ENCODE measurements at regions not wholly inside any gene's neighbourhood (a gene's known extent, or its start where the extent isn't known, plus 50 kb on each side); places are given as distances from the start of the nearest gene placed in this dataset.

DNA sequence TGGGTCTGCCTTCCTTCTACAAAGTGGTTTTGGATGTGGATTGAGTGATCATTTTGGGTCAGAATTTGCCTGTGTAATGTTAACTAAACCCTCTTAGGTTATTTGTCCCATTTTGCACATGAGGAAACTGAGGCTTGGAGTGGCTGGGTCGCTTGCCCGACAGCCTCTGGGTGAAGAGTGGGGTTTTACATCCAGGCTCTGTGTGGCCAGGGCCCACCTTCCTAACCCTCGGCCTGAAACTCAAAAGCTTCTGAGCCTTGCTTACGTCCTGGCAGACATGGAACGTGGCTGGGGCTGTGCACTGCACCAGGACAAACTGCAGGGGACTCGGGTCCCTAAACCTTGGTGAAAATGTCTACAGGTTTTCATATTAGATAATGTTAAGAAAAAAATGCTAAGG lies 542.4 kb downstream of the TBC1D22A start (continued):
- TF ChIP-seq, protein P1, sequence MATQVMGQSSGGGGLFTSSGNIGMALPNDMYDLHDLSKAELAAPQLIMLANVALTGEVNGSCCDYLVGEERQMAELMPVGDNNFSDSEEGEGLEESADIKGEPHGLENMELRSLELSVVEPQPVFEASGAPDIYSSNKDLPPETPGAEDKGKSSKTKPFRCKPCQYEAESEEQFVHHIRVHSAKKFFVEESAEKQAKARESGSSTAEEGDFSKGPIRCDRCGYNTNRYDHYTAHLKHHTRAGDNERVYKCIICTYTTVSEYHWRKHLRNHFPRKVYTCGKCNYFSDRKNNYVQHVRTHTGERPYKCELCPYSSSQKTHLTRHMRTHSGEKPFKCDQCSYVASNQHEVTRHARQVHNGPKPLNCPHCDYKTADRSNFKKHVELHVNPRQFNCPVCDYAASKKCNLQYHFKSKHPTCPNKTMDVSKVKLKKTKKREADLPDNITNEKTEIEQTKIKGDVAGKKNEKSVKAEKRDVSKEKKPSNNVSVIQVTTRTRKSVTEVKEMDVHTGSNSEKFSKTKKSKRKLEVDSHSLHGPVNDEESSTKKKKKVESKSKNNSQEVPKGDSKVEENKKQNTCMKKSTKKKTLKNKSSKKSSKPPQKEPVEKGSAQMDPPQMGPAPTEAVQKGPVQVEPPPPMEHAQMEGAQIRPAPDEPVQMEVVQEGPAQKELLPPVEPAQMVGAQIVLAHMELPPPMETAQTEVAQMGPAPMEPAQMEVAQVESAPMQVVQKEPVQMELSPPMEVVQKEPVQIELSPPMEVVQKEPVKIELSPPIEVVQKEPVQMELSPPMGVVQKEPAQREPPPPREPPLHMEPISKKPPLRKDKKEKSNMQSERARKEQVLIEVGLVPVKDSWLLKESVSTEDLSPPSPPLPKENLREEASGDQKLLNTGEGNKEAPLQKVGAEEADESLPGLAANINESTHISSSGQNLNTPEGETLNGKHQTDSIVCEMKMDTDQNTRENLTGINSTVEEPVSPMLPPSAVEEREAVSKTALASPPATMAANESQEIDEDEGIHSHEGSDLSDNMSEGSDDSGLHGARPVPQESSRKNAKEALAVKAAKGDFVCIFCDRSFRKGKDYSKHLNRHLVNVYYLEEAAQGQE (IDR thresholded peaks at IDR 0.05; ENCODE audit: unreplicated experiment) = no peak
- TF ChIP-seq JUNB (IDR thresholded peaks at IDR 0.05; ENCODE audit: unreplicated experiment) (no peak), EZH2phosphoT487 (IDR thresholded peaks at IDR 0.05; ENCODE audit: unreplicated experiment) (no peak), EZH2 (IDR thresholded peaks at IDR 0.05; ENCODE audit: low read depth, unreplicated experiment) (no peak), POLR2AphosphoS5 (IDR thresholded peaks at IDR 0.05; ENCODE audit: low read depth) (no peak)

DNA sequence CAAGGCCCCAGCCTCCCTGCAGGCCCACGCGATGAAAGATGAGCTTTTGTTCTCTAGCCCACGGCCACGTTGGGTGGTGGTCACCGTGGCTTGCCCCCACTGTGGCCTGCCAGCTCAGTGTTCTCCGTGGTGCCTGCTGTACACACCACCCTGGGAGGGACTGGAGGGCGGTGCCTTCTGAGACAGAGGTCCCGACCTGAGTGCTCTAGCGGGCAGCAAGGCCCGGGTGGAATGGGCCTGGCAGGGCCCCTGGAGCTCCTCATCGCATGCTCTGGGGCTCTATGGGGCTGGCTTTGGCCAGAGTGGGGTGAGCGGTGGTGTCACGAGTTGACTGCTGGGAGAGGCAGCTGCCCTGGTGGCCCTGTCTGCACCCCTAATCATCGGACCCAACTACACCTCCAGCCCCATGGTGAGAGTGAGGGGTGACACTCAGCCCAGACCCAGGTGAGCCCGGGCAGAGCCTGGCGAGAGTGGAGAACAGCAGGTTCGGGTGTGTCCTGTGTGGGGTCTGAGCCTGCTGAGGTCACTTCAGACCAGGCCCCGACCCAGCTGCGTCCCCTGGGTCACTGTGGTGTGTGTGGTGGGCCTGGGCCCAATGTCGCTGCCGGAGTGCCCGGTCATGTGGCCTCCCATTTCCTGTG lies 541.9 kb downstream of the TBC1D22A start:
- Mint-ChIP-seq H3K27ac (no peak overlapping the region), H3K4me3 (no peak overlapping the region), H3K36me3 (ENCODE audit: low read depth) (peaks cover 41% of the 10 kb centered on the region), H3K27me3 (ENCODE audit: insufficient read depth, low read depth, poor library complexity) (peaks cover 5% of the 10 kb centered on the region), H3K4me1 (no peaks in the 10 kb centered on the region), H3K9me3 (peaks cover 58% of the 10 kb centered on the region)
- no peaks in the 10 kb centered on the region for H4K20me1 ChIP-seq (replicated peaks; ENCODE audit: insufficient read depth)
- no peak for ATAC-seq
- TF ChIP-seq, protein P2, sequence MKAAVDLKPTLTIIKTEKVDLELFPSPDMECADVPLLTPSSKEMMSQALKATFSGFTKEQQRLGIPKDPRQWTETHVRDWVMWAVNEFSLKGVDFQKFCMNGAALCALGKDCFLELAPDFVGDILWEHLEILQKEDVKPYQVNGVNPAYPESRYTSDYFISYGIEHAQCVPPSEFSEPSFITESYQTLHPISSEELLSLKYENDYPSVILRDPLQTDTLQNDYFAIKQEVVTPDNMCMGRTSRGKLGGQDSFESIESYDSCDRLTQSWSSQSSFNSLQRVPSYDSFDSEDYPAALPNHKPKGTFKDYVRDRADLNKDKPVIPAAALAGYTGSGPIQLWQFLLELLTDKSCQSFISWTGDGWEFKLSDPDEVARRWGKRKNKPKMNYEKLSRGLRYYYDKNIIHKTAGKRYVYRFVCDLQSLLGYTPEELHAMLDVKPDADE (IDR thresholded peaks at IDR 0.05) = no peak
- no peak for TF ChIP-seq JUNB (IDR thresholded peaks at IDR 0.05; ENCODE audit: unreplicated experiment)
- no peak for TF ChIP-seq STAT1 (IDR thresholded peaks at IDR 0.05; ENCODE audit: unreplicated experiment)
- TF ChIP-seq ZNF331 (CRISPR knock-in tag; IDR thresholded peaks at IDR 0.05; ENCODE audit: low read depth) = no peak
- no peak for TF ChIP-seq ZNF114 (CRISPR knock-in tag; IDR thresholded peaks at IDR 0.05)
- no peak for TF ChIP-seq EZH2phosphoT487 (IDR thresholded peaks at IDR 0.05; ENCODE audit: unreplicated experiment)
- TF ChIP-seq EZH2 (IDR thresholded peaks at IDR 0.05; ENCODE audit: low read depth, unreplicated experiment) = no peak
- TF ChIP-seq, protein P3, sequence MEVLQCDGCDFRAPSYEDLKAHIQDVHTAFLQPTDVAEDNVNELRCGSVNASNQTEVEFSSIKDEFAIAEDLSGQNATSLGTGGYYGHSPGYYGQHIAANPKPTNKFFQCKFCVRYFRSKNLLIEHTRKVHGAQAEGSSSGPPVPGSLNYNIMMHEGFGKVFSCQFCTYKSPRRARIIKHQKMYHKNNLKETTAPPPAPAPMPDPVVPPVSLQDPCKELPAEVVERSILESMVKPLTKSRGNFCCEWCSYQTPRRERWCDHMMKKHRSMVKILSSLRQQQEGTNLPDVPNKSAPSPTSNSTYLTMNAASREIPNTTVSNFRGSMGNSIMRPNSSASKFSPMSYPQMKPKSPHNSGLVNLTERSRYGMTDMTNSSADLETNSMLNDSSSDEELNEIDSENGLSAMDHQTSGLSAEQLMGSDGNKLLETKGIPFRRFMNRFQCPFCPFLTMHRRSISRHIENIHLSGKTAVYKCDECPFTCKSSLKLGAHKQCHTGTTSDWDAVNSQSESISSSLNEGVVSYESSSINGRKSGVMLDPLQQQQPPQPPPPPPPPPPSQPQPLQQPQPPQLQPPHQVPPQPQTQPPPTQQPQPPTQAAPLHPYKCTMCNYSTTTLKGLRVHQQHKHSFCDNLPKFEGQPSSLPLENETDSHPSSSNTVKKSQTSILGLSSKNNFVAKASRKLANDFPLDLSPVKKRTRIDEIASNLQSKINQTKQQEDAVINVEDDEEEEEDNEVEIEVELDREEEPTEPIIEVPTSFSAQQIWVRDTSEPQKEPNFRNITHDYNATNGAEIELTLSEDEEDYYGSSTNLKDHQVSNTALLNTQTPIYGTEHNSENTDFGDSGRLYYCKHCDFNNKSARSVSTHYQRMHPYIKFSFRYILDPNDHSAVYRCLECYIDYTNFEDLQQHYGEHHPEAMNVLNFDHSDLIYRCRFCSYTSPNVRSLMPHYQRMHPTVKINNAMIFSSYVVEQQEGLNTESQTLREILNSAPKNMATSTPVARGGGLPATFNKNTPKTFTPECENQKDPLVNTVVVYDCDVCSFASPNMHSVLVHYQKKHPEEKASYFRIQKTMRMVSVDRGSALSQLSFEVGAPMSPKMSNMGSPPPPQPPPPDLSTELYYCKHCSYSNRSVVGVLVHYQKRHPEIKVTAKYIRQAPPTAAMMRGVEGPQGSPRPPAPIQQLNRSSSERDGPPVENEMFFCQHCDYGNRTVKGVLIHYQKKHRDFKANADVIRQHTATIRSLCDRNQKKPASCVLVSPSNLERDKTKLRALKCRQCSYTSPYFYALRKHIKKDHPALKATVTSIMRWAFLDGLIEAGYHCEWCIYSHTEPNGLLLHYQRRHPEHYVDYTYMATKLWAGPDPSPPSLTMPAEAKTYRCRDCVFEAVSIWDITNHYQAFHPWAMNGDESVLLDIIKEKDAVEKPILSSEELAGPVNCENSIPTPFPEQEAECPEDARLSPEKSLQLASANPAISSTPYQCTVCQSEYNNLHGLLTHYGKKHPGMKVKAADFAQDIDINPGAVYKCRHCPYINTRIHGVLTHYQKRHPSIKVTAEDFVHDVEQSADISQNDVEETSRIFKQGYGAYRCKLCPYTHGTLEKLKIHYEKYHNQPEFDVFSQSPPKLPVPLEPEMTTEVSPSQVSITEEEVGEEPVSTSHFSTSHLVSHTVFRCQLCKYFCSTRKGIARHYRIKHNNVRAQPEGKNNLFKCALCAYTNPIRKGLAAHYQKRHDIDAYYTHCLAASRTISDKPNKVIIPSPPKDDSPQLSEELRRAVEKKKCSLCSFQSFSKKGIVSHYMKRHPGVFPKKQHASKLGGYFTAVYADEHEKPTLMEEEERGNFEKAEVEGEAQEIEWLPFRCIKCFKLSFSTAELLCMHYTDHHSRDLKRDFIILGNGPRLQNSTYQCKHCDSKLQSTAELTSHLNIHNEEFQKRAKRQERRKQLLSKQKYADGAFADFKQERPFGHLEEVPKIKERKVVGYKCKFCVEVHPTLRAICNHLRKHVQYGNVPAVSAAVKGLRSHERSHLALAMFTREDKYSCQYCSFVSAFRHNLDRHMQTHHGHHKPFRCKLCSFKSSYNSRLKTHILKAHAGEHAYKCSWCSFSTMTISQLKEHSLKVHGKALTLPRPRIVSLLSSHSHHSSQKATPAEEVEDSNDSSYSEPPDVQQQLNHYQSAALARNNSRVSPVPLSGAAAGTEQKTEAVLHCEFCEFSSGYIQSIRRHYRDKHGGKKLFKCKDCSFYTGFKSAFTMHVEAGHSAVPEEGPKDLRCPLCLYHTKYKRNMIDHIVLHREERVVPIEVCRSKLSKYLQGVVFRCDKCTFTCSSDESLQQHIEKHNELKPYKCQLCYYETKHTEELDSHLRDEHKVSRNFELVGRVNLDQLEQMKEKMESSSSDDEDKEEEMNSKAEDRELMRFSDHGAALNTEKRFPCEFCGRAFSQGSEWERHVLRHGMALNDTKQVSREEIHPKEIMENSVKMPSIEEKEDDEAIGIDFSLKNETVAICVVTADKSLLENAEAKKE (CRISPR knock-in tag; IDR thresholded peaks at IDR 0.05) = no peak
- TF ChIP-seq NANOG (IDR thresholded peaks at IDR 0.05; ENCODE audit: borderline replicate concordance) = no peak
- no peaks in the 10 kb centered on the region for H3K9me2 ChIP-seq (ENCODE audit: insufficient read depth)
- H3K4me2 ChIP-seq = no peak overlapping the region
- no peak overlapping the region for H2AFZ ChIP-seq
- H3K27me3 ChIP-seq (ENCODE audit: insufficient read depth) = no peaks in the 10 kb centered on the region
- no peak overlapping the region for H3K27ac ChIP-seq (ENCODE audit: low read depth)
- DNase-seq (ENCODE audit: low spot score) = no peak
- H3F3A ChIP-seq (replicated peaks; ENCODE audit: low read depth) = no peaks in the 10 kb centered on the region
- H3K36me3 ChIP-seq (ENCODE audit: insufficient read depth) = no peaks in the 10 kb centered on the region
- H3K4me3 ChIP-seq = no peak overlapping the region
- H3K4me1 ChIP-seq (ENCODE audit: insufficient read depth) = no peaks in the 10 kb centered on the region
- no peaks in the 10 kb centered on the region for H3K79me2 ChIP-seq (replicated peaks; ENCODE audit: insufficient read depth)

All from GM23338 (cell line).